Upper lobe of left lung (tissue), 6 donors: ENCODE measurements at regions not wholly inside any gene's neighbourhood (a gene's known extent, or its start where the extent isn't known, plus 50 kb on each side); places are given as distances from the start of the nearest gene placed in this dataset.

Experiments used
- ATAC-seq, 2 donors: fragments of 200-7000 bp; cut with Tn5 transposase; one replicate each; pipeline ENCODE4 v1.9.1; 2022; ENCODE audit warnings: mild to moderate bottlenecking in 2 of 2, moderate library complexity in 2 of 2; ENCODE audit not compliant: low FRiP score in 2 of 2
- DNase-seq, 2 donors: peaks; one replicate each; pipeline ENCODE4 v3.0.0-alpha.2; 2019 to 2020
- H3K27ac ChIP-seq, 4 donors: fragments of 200-600 bp; sonication (generic); one replicate each; pipeline ENCODE4 v1.5.1; 2016 to 2019
- H3K27me3 ChIP-seq, 4 donors: fragments of 200-600 bp; sonication (generic); one replicate each; pipeline ENCODE4 v1.5.1; 2017 to 2019
- H3K36me3 ChIP-seq, 4 donors: fragments of 200-600 bp; sonication (generic); one replicate each; pipeline ENCODE4 v1.5.1; 2016 to 2019
- H3K4me1 ChIP-seq, 4 donors: fragments of 200-600 bp; sonication (generic); one replicate each; pipeline ENCODE4 v1.5.1; 2018 to 2019
- H3K4me3 ChIP-seq, 4 donors: fragments of 200-600 bp; sonication (generic); one replicate each; pipeline ENCODE4 v1.5.1; 2017 to 2019; ENCODE audit warnings: mild to moderate bottlenecking in 2 of 4, moderate library complexity in 1 of 4
- H3K9me3 ChIP-seq, 4 donors: fragments of 200-600 bp; sonication (generic); one replicate each; pipeline ENCODE4 v1.5.1; 2018 to 2019
- EP300 ChIP-seq, 4 donors: sonication (generic); formaldehyde crosslinking; IDR thresholded peaks; one replicate each; pipeline ENCODE4 v1.5.1; 2017; ENCODE audit warnings: antibody characterized with exemption in 4 of 4, control low read depth in 2 of 4
- POLR2A ChIP-seq, 4 donors: fragments of 450-650 bp; IDR thresholded peaks; one replicate each; pipeline ENCODE4 v1.5.1; 2016 to 2017; ENCODE audit warnings: antibody characterized with exemption in 4 of 4, mild to moderate bottlenecking in 2 of 4
- POLR2AphosphoS5 ChIP-seq, 2 donors: sonication (generic); formaldehyde crosslinking; IDR thresholded peaks; one replicate each; pipeline ENCODE4 v1.5.1; 2017; ENCODE audit warnings: antibody characterized with exemption in 2 of 2
- WGBS, 2 donors: methylation state at CpG; one replicate each; pipeline ENCODE4 v1.1.5; 2017 to 2018; 5-methylcytosine and 5-hydroxymethylcytosine counted together
- TF ChIP-seq, protein P1 (sequence below), 6 experiments: fragments of 450-650 bp in 4 of 6; fragments of 200-600 bp in 2 of 6; sonication (generic) in 2 of 6; IDR thresholded peaks; one replicate each; pipeline ENCODE4 v1.5.1; 2016 to 2019; ENCODE audit warnings: antibody characterized with exemption in 6 of 6
- donor health status: DM: no; HTN: no; CAD: no; lungs with moderate emphysema.
- donor health status: DM: no; HTN: yes; CAD: no; lungs with severe emphysema.

- DNase-seq: no peak
- Histone ChIP-seq H3K36me3 (no peaks in the 10 kb centered on the region), H3K27me3 (peaks cover 0 to 14% (median 6%) of the 10 kb centered on the region in 4 donors), H3K9me3 (no peaks in the 10 kb centered on the region), H3K4me1 (peaks cover 4 to 10% (median 6%) of the 10 kb centered on the region in 4 donors), H3K4me3 (peak overlapping the region in 1 of 4 donors; percentile 16), H3K27ac (no peak overlapping the region)
- TF ChIP-seq, protein P1, sequence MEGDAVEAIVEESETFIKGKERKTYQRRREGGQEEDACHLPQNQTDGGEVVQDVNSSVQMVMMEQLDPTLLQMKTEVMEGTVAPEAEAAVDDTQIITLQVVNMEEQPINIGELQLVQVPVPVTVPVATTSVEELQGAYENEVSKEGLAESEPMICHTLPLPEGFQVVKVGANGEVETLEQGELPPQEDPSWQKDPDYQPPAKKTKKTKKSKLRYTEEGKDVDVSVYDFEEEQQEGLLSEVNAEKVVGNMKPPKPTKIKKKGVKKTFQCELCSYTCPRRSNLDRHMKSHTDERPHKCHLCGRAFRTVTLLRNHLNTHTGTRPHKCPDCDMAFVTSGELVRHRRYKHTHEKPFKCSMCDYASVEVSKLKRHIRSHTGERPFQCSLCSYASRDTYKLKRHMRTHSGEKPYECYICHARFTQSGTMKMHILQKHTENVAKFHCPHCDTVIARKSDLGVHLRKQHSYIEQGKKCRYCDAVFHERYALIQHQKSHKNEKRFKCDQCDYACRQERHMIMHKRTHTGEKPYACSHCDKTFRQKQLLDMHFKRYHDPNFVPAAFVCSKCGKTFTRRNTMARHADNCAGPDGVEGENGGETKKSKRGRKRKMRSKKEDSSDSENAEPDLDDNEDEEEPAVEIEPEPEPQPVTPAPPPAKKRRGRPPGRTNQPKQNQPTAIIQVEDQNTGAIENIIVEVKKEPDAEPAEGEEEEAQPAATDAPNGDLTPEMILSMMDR (IDR thresholded peaks at IDR 0.05): no peak
- TF ChIP-seq POLR2A (IDR thresholded peaks at IDR 0.05) (no peak), POLR2AphosphoS5 (IDR thresholded peaks at IDR 0.05) (no peak), EP300 (IDR thresholded peaks at IDR 0.05) (no peak)
- WGBS, 2 donors: 52% methylated on average over 9 of the region's 10 CpGs; no CpG with 5 or more reads in 1 of the 2 donors
- no peak for ATAC-seq
Measured at GRCh38 chr22:27614650-27615007, 186.9 kb downstream of the MN1 start.

- H3K27ac ChIP-seq: no peak overlapping the region
- ATAC-seq (no peak), DNase-seq (no peak)
- no peak for TF ChIP-seq POLR2AphosphoS5 (IDR thresholded peaks at IDR 0.05)
- TF ChIP-seq, protein P1 (IDR thresholded peaks at IDR 0.05): no peak
- TF ChIP-seq POLR2A (IDR thresholded peaks at IDR 0.05): no peak
- TF ChIP-seq EP300 (IDR thresholded peaks at IDR 0.05): no peak
- H3K9me3 ChIP-seq: no peaks in the 10 kb centered on the region
- peaks cover 0 to 14% (median 6%) of the 10 kb centered on the region in 4 donors for H3K27me3 ChIP-seq
- 79 to 87% methylated on average over 10 to 12 of the region's 12 CpGs for WGBS, 2 donors
- H3K36me3 ChIP-seq: no peaks in the 10 kb centered on the region
- H3K4me1 ChIP-seq: peaks cover 4 to 10% (median 6%) of the 10 kb centered on the region in 4 donors
- no peak overlapping the region for H3K4me3 ChIP-seq
Measured at GRCh38 chr22:27615408-27615807, 186.1 kb downstream of the MN1 start.

DNA sequence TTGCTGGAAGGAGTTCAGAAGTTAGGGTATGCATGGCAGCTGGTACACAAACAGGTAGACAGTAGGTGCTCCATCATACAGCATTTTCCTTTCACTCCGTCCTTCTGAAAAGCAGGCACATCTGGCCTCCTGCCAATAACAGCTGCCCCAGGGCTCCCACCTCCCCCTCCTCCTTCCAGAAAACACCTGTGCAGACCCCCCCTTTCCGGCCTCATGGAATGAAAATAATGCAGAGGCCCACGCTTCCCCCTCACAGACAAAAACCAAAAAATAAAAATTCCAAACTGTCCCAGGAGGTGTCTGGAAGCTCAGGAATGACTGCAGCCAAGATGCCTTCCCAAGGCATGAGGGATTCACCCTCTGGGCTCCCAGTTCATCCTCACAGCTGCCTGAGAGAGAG is 185.5 kb downstream of the MN1 start:
- H3K4me1 ChIP-seq: peaks cover 4 to 10% (median 6%) of the 10 kb centered on the region in 4 donors
- no peak overlapping the region for H3K27ac ChIP-seq
- peaks cover 0 to 14% (median 6%) of the 10 kb centered on the region in 4 donors for H3K27me3 ChIP-seq
- no peaks in the 10 kb centered on the region for H3K36me3 ChIP-seq
- no peak for ATAC-seq
- TF ChIP-seq, protein P1 (IDR thresholded peaks at IDR 0.05): no peak
- TF ChIP-seq EP300 (IDR thresholded peaks at IDR 0.05) (no peak), POLR2AphosphoS5 (IDR thresholded peaks at IDR 0.05) (no peak)
- 55 to 67% methylated on average over 3 of the region's 3 CpGs for WGBS, 2 donors
- no peak overlapping the region for H3K4me3 ChIP-seq
- DNase-seq: no peak
- H3K9me3 ChIP-seq: no peaks in the 10 kb centered on the region

DNA sequence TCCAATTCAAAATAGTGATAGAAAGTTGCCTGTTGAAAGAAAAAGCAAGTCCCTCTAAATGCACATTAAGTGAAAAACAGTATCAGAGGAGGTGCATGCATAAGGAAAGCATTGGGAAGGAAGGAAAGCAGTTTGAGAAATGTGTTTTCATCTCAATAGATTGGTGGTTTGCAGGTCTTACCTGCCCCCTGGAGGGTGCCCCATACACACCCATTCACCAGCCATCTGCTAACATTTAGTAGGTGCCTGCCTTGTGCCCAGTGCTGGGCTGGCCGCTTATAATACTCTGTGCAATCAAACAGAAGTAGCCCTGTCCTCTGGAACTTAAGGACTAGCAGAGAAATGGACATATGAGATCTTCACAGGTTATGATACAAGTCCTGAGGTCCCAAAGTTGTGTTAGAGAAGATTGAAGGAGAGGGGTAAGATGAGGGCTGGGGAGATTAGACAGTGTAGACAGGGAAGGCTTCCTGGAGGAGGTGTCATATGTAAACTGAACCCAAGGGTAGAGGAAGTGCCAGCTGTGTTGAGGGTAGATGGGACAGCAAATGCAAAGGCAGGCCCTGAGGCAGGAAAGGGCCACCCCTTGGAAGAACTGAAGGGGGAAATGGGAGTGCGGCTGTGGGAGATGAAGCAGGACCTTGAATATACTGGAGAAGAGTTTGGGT is 184.2 kb downstream of the MN1 start:
- no peak overlapping the region for H3K4me3 ChIP-seq
- 46 to 95% methylated on average over 2 of the region's 2 CpGs for WGBS, 2 donors
- H3K27ac ChIP-seq: no peak overlapping the region
- no peaks in the 10 kb centered on the region for H3K9me3 ChIP-seq
- no peak for DNase-seq
- H3K27me3 ChIP-seq: peaks cover 0 to 14% (median 6%) of the 10 kb centered on the region in 4 donors
- peaks cover 4 to 10% (median 6%) of the 10 kb centered on the region in 4 donors for H3K4me1 ChIP-seq
- ATAC-seq: no peak
- TF ChIP-seq, protein P1 (IDR thresholded peaks at IDR 0.05): no peak
- no peak for TF ChIP-seq POLR2AphosphoS5 (IDR thresholded peaks at IDR 0.05)
- H3K36me3 ChIP-seq: no peaks in the 10 kb centered on the region
